GM06990 (cell line): ENCODE measurements at regions not wholly inside any gene's neighbourhood (a gene's known extent, or its start where the extent isn't known, plus 50 kb on each side); places are given as distances from the start of the nearest gene placed in this dataset.

ENCODE experiments used
- DNase-seq: peaks from one replicate; pipeline ENCODE4 v3.0.0-alpha.2; 2011; ENCODE audit not compliant: insufficient read length; ENCODE audit errors: extremely low read depth
- H3K27me3 ChIP-seq: replicated peaks from 2 replicates; pipeline ENCODE4 v1.6.0; 2011; ENCODE audit warnings: low read length; ENCODE audit not compliant: control insufficient read depth, insufficient read depth
- H3K36me3 ChIP-seq: 2 replicates; pipeline ENCODE4 v1.5.1; 2011; ENCODE audit warnings: low read length; ENCODE audit not compliant: control insufficient read depth, insufficient read depth
- H3K4me3 ChIP-seq: replicated peaks from 2 replicates; pipeline ENCODE4 v1.5.1; 2011; ENCODE audit warnings: low read depth, mild to moderate bottlenecking, control low read depth, low read length
- TF ChIP-seq, protein P1 (sequence below): IDR thresholded peaks from 2 replicates; pipeline ENCODE4 v1.5.1; 2011; ENCODE audit warnings: low read length, control low read depth, mild to moderate bottlenecking, inconsistent platforms; ENCODE audit not compliant: insufficient read depth, poor library complexity, severe bottlenecking

GRCh38 chr4:8763966-8764901 lies 107.4 kb downstream of the HMX1 start:
- Histone ChIP-seq H3K36me3 (no peaks in the 10 kb centered on the region), H3K4me3 (no peak overlapping the region), H3K27me3 (no peaks in the 10 kb centered on the region)
- TF ChIP-seq, protein P1, sequence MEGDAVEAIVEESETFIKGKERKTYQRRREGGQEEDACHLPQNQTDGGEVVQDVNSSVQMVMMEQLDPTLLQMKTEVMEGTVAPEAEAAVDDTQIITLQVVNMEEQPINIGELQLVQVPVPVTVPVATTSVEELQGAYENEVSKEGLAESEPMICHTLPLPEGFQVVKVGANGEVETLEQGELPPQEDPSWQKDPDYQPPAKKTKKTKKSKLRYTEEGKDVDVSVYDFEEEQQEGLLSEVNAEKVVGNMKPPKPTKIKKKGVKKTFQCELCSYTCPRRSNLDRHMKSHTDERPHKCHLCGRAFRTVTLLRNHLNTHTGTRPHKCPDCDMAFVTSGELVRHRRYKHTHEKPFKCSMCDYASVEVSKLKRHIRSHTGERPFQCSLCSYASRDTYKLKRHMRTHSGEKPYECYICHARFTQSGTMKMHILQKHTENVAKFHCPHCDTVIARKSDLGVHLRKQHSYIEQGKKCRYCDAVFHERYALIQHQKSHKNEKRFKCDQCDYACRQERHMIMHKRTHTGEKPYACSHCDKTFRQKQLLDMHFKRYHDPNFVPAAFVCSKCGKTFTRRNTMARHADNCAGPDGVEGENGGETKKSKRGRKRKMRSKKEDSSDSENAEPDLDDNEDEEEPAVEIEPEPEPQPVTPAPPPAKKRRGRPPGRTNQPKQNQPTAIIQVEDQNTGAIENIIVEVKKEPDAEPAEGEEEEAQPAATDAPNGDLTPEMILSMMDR: no peak
- no peak for DNase-seq

DNA sequence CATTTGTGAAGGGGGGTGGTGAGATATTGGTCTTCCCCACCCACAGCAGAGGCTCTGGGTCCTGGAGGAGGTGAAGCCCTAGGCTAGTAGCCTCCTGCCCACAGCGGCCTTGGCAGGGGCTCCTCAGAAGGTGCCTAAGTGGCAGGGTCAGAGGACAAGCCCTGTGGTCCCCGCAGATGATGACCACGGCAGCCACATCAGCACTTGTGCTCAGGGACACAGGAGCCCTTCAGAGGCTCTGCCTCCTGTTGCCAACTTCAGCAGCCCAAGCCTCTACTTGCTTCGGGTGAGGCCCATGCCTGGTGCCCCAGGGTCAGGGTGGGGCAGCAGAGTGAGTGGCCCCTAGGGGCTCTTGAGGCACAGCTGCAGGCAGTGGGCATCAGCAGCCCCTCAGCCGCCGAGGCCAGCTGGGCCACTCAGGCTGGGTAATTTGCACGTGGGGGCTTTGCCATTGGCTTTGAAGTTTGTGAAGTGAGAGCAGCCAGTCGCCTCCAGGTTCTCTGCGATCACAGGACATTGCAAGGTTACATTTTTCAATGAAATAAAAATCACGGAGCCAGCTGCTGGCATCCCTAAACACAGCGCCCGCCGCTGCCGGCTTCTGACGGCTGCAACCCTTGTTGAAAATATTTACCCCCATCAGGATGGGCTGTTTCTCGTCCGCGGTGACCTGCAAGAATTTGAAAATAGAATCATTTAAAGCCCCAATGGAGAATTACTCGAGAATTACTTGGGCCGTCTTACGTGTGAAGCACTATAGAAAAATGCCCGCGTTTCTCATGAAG lies 108.5 kb downstream of the HMX1 start:
- DNase-seq: no peak
- Histone ChIP-seq H3K4me3 (no peak overlapping the region), H3K27me3 (no peaks in the 10 kb centered on the region), H3K36me3 (no peaks in the 10 kb centered on the region)
- TF ChIP-seq, protein P1: no peak

DNA sequence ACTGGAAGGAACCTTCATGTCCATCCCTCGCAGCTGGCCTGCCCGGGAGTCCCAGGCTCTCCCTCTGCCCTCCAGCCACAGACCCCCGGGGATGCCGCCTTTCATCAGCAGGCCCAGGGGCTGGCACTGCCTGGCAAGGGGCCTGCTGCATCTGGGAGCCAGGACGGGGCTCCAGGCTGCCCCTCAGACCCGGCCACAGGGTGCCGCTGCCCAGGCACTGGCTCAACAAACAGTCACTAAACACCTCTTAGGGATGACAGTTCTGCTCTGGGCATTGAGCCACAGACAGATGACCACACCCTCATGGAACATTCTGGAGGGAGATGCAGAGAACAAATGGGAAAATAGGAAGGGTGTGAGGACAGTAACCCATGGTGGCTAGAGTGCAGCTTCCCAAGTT lies 109.3 kb downstream of the HMX1 start:
- no peaks in the 10 kb centered on the region for H3K27me3 ChIP-seq
- H3K36me3 ChIP-seq: no peaks in the 10 kb centered on the region
- H3K4me3 ChIP-seq: no peak overlapping the region
- DNase-seq: no peak
- TF ChIP-seq, protein P1: no peak

GRCh38 chr4:8761824-8762205 lies 109.8 kb downstream of the HMX1 start:
- no peaks in the 10 kb centered on the region for H3K36me3 ChIP-seq
- DNase-seq: no peak
- H3K4me3 ChIP-seq: no peak overlapping the region
- TF ChIP-seq, protein P1: no peak
- H3K27me3 ChIP-seq: no peaks in the 10 kb centered on the region

DNA sequence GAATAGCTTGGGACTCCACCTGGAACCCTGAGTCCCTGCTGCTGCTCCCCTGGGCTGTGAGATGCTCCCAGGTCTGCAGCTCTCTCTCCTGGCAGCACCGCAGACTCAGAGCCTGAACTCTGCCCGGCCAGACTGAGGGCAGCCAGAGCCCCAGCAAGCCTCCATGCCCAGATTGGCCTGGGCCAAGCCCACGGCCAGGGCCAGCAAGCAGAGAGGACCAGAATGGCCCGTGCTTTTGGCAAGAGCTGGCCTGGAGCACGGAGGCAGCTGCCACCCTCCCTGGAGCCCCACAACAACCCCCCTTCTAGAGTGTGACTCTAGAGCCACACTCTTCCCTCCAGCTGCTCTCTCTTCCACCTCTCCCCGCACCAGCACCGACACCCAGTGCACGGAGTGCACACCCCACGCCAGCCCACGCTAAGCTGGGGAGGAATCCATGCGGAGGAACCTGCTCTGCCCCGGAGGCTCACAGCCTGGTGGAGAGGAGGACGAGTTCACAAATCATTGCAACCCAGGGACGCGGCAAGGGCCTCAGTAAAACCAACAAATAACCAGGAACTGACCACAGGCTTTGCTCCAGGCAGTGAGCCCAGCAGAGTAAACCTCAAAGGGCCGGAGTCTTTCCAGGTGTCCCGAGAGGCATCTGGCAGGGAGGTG lies 110.3 kb downstream of the HMX1 start:
- DNase-seq: no peak
- no peak overlapping the region for H3K4me3 ChIP-seq
- no peaks in the 10 kb centered on the region for H3K36me3 ChIP-seq
- no peaks in the 10 kb centered on the region for H3K27me3 ChIP-seq
- TF ChIP-seq, protein P1: no peak
